B cell (primary cell): ENCODE measurements at regions not wholly inside any gene's neighbourhood (a gene's known extent, or its start where the extent isn't known, plus 50 kb on each side); places are given as distances from the start of the nearest gene placed in this dataset.

Source experiments
- ATAC-seq: fragments of 200-7000 bp; cut with Tn5 transposase; one replicate; pipeline ENCODE4 v1.10.0; 2021; ENCODE audit warnings: low read depth, mild to moderate bottlenecking, moderate number of reproducible peaks, moderate library complexity
- CTCF ChIA-PET: fragments of 350-600 bp; sonication (Branson Sonifier 250); formaldehyde crosslinking; loops from one replicate; lab custom pipeline; 2021; ENCODE audit warnings: antibody characterized with exemption, inconsistent platforms; lab: Charles Lee
- POLR2A ChIA-PET: fragments of 350-600 bp; sonication (Branson Sonifier 250); formaldehyde crosslinking; loops from one replicate; lab custom pipeline; 2021; ENCODE audit warnings: antibody characterized with exemption; lab: Charles Lee
- DNase-seq: peaks from one replicate; pipeline ENCODE4 v3.0.0; 2013
- H2AFZ ChIP-seq: 2 replicates; pipeline ENCODE4 v1.6.1; 2012; ENCODE audit warnings: mild to moderate bottlenecking, low read depth, low read length; ENCODE audit not compliant: insufficient read depth, poor library complexity, severe bottlenecking
- H3K27ac ChIP-seq, 2 donors: 1 replicate in 1 of 2; 2 replicates in 1 of 2; pipeline ENCODE4 v1.5.1; 2012 to 2013; ENCODE audit warnings: low read length in 2 of 2, mild to moderate bottlenecking in 2 of 2, moderate library complexity in 1 of 2
- H3K27me3 ChIP-seq, 4 experiments: fragments of 200-600 bp in 1 of 4; sonication (generic) in 1 of 4; replicated peaks in 1 of 4; 1 replicate in 2 of 4; 2 replicates in 2 of 4; pipeline versions ENCODE4 v1.6.1 to v1.7.0; 2013 to 2016; ENCODE audit warnings: low read length in 3 of 4, mild to moderate bottlenecking in 2 of 4, mixed read lengths in 1 of 4, moderate library complexity in 1 of 4; ENCODE audit not compliant: insufficient read depth in 4 of 4, control insufficient read depth in 3 of 4; ENCODE audit errors: control extremely low read depth in 1 of 4
- H3K36me3 ChIP-seq, 2 experiments: replicated peaks in 1 of 2; 1 replicate in 1 of 2; 2 replicates in 1 of 2; pipeline versions ENCODE4 v1.6.1 to v1.7.1; 2013; ENCODE audit warnings: low read length in 1 of 2; ENCODE audit not compliant: insufficient read depth in 2 of 2, control insufficient read depth in 1 of 2; ENCODE audit errors: control extremely low read depth in 1 of 2, extremely low read depth in 1 of 2
- H3K4me1 ChIP-seq, 2 donors: fragments of 200-600 bp in 1 of 2; sonication (generic) in 1 of 2; 1 replicate in 1 of 2; 2 replicates in 1 of 2; pipeline versions ENCODE4 v1.5.1 to v1.6.1; 2013 to 2017; ENCODE audit warnings: low read length in 2 of 2; ENCODE audit not compliant: control insufficient read depth in 2 of 2, insufficient read depth in 2 of 2
- H3K4me2 ChIP-seq: replicated peaks from 2 replicates; pipeline ENCODE3; 2012; ENCODE audit warnings: mild to moderate bottlenecking, low read depth, low read length; ENCODE audit not compliant: poor library complexity, severe bottlenecking
- H3K4me3 ChIP-seq, 5 experiments: fragments of 200-600 bp in 1 of 5; sonication (generic) in 1 of 5; 1 replicate in 3 of 5; 2 replicates in 2 of 5; pipeline versions ENCODE4 v1.5.1 to v1.7.0; 2011 to 2016; ENCODE audit warnings: low read length in 4 of 5, mild to moderate bottlenecking in 4 of 5, low read depth in 2 of 5, control low read depth in 1 of 5, moderate library complexity in 1 of 5; ENCODE audit not compliant: insufficient read depth in 1 of 5; ENCODE audit errors: control extremely low read depth in 1 of 5, extremely low read depth in 1 of 5
- H3K79me2 ChIP-seq: fragments of 200-600 bp; sonication (generic); one replicate; pipeline ENCODE4 v1.6.0; 2016; ENCODE audit warnings: low read length; ENCODE audit not compliant: control insufficient read depth, insufficient read depth
- H3K9ac ChIP-seq: fragments of 200-600 bp; sonication (generic); 2 replicates; pipeline ENCODE4 v1.6.1; 2017; ENCODE audit warnings: mild to moderate bottlenecking, low read length, moderate library complexity
- H3K9me3 ChIP-seq, 3 donors: one replicate each; pipeline versions ENCODE4 v1.6.1 to v1.7.1; 2013; ENCODE audit warnings: low read length in 2 of 3; ENCODE audit not compliant: control insufficient read depth in 2 of 3, insufficient read depth in 1 of 3; ENCODE audit errors: control extremely low read depth in 1 of 3
- H4K20me1 ChIP-seq: 2 replicates; pipeline ENCODE4 v1.6.0; 2012; ENCODE audit warnings: mild to moderate bottlenecking, low read length; ENCODE audit not compliant: insufficient read depth, control insufficient read depth, poor library complexity, severe bottlenecking
- H3K27ac Mint-ChIP-seq: one replicate; pipeline ENCODE4 v1.8.0; 2021; ENCODE audit warnings: mixed read lengths
- H3K27me3 Mint-ChIP-seq: one replicate; pipeline ENCODE4 v1.8.0; 2021; ENCODE audit warnings: mixed read lengths
- H3K4me1 Mint-ChIP-seq: one replicate; pipeline ENCODE4 v1.8.0; 2021; ENCODE audit warnings: mixed read lengths
- H3K4me3 Mint-ChIP-seq: one replicate; pipeline ENCODE4 v1.8.0; 2021; ENCODE audit warnings: mixed read lengths
- H3K9me3 Mint-ChIP-seq: one replicate; pipeline ENCODE4 v1.8.0; 2022; ENCODE audit warnings: mixed read lengths; ENCODE audit not compliant: insufficient read depth
- EZH2 ChIP-seq: IDR thresholded peaks from 2 replicates; pipeline ENCODE4 v1.6.1; 2012; ENCODE audit warnings: borderline replicate concordance, low read depth, mild to moderate bottlenecking, moderate library complexity, low read length; ENCODE audit not compliant: insufficient read depth, poor library complexity, severe bottlenecking
- WGBS: methylation state at CpG from one replicate; pipeline ENCODE4 v1.1.5; 2013; ENCODE audit warnings: missing lambda C conversion rate; ENCODE audit not compliant: insufficient coverage; 5-methylcytosine and 5-hydroxymethylcytosine counted together
- intact Hi-C: fragments of 100-400 bp; cut with micrococcal nuclease; formaldehyde crosslinking; loops from one replicate; pipeline ENCODE4 v1.10.0; 2022
- TF ChIP-seq, protein P1 (sequence below): fragments of 200-600 bp; IDR thresholded peaks from one replicate; pipeline ENCODE4 v1.8.0; 2022; ENCODE audit warnings: antibody characterized with exemption, mild to moderate bottlenecking

DNA sequence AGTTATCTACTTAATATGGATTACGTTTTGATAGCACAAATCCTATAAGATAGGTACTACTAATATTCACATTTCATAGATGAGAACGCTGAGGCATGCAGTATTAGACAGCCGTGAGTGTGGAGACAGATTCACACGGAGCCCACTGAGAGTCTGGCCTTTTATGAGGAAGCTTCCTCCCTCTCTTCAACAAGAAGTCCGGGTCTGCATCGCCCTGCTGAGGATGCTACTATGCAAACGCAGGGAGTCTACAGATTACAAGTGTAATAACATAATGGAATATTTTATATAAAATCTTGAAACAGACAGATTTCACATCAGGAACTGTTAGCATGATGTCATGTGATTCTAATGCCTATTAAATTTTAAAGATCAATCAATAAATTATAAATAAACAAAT lies 255.9 kb upstream of the GLI3 start:
- Histone ChIP-seq H3K4me1 (no peaks in the 10 kb centered on the region), H3K9me3 (no peaks in the 10 kb centered on the region), H3K36me3 (no peaks in the 10 kb centered on the region), H3K27me3 (peaks cover 0 to 3% (median 0%) of the 10 kb centered on the region in 4 experiments), H3K4me3 (no peak overlapping the region), H3K27ac (no peak overlapping the region), H3K79me2 (no peaks in the 10 kb centered on the region), H3K9ac (no peak overlapping the region), H3K4me2 (no peak overlapping the region), H4K20me1 (no peaks in the 10 kb centered on the region), H2AFZ (no peak overlapping the region)
- TF ChIP-seq EZH2, result no peak
- TF ChIP-seq, protein P1, sequence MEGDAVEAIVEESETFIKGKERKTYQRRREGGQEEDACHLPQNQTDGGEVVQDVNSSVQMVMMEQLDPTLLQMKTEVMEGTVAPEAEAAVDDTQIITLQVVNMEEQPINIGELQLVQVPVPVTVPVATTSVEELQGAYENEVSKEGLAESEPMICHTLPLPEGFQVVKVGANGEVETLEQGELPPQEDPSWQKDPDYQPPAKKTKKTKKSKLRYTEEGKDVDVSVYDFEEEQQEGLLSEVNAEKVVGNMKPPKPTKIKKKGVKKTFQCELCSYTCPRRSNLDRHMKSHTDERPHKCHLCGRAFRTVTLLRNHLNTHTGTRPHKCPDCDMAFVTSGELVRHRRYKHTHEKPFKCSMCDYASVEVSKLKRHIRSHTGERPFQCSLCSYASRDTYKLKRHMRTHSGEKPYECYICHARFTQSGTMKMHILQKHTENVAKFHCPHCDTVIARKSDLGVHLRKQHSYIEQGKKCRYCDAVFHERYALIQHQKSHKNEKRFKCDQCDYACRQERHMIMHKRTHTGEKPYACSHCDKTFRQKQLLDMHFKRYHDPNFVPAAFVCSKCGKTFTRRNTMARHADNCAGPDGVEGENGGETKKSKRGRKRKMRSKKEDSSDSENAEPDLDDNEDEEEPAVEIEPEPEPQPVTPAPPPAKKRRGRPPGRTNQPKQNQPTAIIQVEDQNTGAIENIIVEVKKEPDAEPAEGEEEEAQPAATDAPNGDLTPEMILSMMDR, result no peak
- no peaks in the 10 kb centered on the region for H3K9me3 Mint-ChIP-seq
- ChIA-PET CTCF (no interaction called here), POLR2A (no interaction called here)
- no peaks in the 10 kb centered on the region for H3K4me1 Mint-ChIP-seq
- H3K27me3 Mint-ChIP-seq, result peaks cover 24% of the 10 kb centered on the region
- H3K4me3 Mint-ChIP-seq, result no peak overlapping the region
- intact Hi-C loops, result no loop called here
- no peak for ATAC-seq
- WGBS, result 54% methylated on average over 2 of the region's 7 CpGs
- H3K27ac Mint-ChIP-seq, result no peak overlapping the region
- DNase-seq, result no peak

DNA sequence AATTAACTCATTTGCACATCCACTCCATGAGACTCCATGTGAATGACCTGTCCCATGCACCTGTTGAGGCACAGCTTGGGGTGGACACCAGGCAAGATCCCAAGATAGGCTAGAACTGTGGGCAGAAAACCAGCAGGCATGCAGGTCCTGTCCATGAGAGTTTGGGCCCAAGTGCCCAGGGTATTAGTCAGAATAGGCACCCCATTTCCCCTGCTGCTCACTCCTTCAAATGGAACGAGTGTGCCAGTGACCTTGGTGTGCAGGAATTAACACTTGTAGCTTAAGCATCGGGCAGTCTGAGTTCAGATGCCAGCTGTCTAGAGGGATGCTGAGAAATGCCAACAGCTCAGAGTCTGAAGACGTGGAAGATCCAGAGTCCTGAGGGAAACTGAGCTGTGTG lies 254.1 kb upstream of the GLI3 start:
- no peak for TF ChIP-seq EZH2
- TF ChIP-seq, protein P1, result no peak
- Mint-ChIP-seq H3K27ac (no peak overlapping the region), H3K4me1 (no peaks in the 10 kb centered on the region), H3K4me3 (no peak overlapping the region), H3K27me3 (peaks cover 22% of the 10 kb centered on the region), H3K9me3 (no peaks in the 10 kb centered on the region)
- no peak for ATAC-seq
- Histone ChIP-seq H3K36me3 (no peaks in the 10 kb centered on the region), H3K9ac (no peak overlapping the region), H3K4me1 (no peaks in the 10 kb centered on the region), H3K27me3 (peaks cover 0 to 3% (median 0%) of the 10 kb centered on the region in 4 experiments), H3K4me2 (no peak overlapping the region), H3K27ac (no peak overlapping the region), H3K79me2 (no peaks in the 10 kb centered on the region), H4K20me1 (no peaks in the 10 kb centered on the region), H3K4me3 (no peak overlapping the region), H2AFZ (no peak overlapping the region), H3K9me3 (no peaks in the 10 kb centered on the region)
- POLR2A ChIA-PET, result no interaction called here
- DNase-seq, result no peak
- intact Hi-C loops, result no loop called here
- CTCF ChIA-PET, result no interaction called here
- WGBS, result 89% methylated on average over 3 of the region's 3 CpGs
